ENCODE measurements at regions not wholly inside any gene's neighbourhood (a gene's known extent, or its start where the extent isn't known, plus 50 kb on each side); places are given as distances from the start of the nearest gene placed in this dataset.

DNA sequence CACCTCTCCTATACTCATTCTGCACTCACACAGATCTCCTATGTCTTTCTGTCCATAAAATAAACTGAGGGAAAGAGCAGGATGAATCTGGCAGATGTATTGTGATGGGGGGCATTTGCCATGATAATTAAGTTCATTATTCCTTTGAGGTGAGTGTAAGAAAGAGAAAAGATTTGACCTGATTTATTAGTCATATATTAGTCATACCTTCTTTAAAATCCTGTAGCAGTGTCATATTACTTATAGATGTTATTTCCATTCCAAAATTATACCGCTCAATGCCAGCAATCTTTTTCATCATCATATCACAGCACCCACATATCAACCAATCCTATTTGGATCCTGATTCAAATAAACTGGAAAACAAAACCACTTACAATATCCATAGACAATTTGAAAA, 733.3 kb upstream of the SLC35B3 start:
- no peak for DNase-seq (ENCODE audit: extremely low read depth, low read depth)
- TF ChIP-seq, protein P1, sequence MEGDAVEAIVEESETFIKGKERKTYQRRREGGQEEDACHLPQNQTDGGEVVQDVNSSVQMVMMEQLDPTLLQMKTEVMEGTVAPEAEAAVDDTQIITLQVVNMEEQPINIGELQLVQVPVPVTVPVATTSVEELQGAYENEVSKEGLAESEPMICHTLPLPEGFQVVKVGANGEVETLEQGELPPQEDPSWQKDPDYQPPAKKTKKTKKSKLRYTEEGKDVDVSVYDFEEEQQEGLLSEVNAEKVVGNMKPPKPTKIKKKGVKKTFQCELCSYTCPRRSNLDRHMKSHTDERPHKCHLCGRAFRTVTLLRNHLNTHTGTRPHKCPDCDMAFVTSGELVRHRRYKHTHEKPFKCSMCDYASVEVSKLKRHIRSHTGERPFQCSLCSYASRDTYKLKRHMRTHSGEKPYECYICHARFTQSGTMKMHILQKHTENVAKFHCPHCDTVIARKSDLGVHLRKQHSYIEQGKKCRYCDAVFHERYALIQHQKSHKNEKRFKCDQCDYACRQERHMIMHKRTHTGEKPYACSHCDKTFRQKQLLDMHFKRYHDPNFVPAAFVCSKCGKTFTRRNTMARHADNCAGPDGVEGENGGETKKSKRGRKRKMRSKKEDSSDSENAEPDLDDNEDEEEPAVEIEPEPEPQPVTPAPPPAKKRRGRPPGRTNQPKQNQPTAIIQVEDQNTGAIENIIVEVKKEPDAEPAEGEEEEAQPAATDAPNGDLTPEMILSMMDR (IDR thresholded peaks at IDR 0.05; ENCODE audit: low read depth, low read length, missing control alignments) = no peak
- no peak overlapping the region for H3K4me3 ChIP-seq (replicated peaks; ENCODE audit: low read depth, low read length)

DNA sequence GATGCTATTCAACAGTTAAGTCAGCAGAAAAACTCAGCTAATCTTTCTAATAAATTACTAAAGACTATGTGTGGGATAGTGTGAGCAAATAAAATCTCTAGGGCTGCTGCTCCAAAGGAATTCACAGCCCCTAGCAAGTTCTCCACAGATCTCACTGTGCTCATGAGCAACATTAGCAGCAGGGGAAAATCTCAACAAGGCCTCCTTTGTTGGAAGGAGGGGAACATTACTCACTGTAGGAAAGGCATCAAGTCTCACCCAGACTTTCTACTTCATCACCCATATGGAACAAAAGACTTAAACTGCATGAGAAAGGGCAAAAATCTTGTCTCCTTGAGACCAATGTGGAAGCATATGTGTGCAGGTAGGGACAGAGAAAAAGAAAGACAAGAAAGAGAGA, 726.4 kb upstream of the SLC35B3 start:
- H3K4me3 ChIP-seq (replicated peaks; ENCODE audit: low read depth, low read length) = no peak overlapping the region
- TF ChIP-seq, protein P1 (IDR thresholded peaks at IDR 0.05; ENCODE audit: low read depth, low read length, missing control alignments) = no peak
- no peak for DNase-seq (ENCODE audit: extremely low read depth, low read depth)

DNA sequence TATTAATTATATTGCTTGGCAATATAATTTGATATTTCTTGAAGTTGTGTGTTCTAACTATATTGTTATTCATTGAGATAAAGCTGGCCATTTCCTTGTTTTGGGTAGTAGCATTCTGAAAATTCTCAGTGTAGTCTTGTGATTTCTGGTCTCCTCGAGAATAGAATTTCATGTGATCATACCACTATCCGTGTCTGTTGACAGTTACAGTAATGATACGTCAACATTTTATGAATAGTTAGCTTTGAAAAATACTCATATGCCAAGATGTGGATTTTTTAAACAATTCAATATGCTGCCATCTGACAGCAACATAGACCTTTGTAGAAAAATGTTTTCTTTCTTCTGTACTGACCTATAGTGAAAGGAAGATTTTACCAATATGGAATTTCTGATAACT, 723.7 kb upstream of the SLC35B3 start:
- DNase-seq (ENCODE audit: extremely low read depth, low read depth) = no peak
- TF ChIP-seq, protein P1 (IDR thresholded peaks at IDR 0.05; ENCODE audit: low read depth, low read length, missing control alignments) = no peak
- no peak overlapping the region for H3K4me3 ChIP-seq (replicated peaks; ENCODE audit: low read depth, low read length)

DNA sequence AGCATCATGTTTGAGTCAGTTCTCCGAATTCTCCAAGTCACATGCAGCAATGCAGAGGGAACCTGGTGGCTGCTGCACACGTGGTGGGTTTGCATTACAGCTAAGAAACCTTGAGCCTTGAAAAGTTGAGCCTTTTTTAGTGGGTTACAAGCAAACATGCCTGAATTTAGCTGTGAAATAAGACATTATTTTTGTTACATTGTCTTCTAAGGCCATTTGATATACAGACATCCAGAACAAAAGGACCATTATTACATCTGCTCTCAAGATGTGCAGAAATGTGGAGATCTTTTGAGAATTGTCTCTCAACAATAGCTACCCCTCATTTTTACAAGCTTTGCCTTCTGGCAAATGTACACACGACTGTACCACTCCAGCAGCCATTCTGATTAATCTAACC, 720.5 kb upstream of the SLC35B3 start:
- TF ChIP-seq, protein P1 (IDR thresholded peaks at IDR 0.05; ENCODE audit: low read depth, low read length, missing control alignments) = no peak
- H3K4me3 ChIP-seq (replicated peaks; ENCODE audit: low read depth, low read length) = no peak overlapping the region
- DNase-seq (ENCODE audit: extremely low read depth, low read depth) = peak; percentile 12

DNA sequence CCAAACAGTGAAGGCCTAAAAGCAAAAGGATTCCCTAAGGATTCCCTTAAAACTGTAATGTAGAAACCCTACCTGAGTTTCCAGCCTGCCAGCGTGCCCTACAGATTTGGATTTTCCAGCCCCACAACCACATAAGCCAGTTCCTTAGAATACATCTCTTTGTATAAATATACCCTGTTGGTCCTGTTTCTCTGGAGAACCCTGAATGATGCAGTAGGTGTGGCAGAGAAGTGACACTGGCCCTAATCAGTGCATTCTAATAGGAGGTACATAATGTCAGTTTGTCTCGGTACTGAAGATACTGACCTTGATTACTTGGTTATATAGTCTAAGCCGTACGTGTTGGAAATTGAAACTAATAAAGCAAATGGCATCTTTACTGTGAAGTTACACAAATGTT, 707.8 kb upstream of the SLC35B3 start:
- no peak overlapping the region for H3K4me3 ChIP-seq (replicated peaks; ENCODE audit: low read depth, low read length)
- TF ChIP-seq, protein P1 (IDR thresholded peaks at IDR 0.05; ENCODE audit: low read depth, low read length, missing control alignments) = no peak
- no peak for DNase-seq (ENCODE audit: extremely low read depth, low read depth)

DNA sequence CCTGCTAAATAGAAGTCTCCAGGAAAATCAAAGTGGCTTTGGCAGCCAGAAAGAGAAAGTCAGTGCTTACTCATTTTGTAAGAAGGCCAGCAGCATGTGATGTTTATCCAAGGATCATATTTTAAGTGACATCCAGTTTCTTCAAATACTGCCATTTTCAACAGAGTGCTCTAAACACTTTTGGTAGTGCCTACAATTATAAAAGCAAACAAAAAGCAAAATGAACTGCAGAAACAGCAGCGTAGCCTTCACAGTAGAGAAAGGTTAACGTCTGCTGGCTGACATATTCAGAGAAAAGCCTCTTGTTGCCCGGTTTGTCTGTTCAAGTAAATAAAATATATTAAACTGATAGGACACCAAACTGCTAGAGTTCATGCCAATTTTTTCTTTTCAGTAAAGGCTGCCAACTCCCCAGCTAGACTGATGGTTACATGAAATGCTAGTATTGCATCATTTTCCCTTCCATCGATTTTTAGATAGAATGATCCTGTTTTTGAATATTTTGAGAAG, 705.7 kb upstream of the SLC35B3 start:
- no peak overlapping the region for H3K4me3 ChIP-seq (replicated peaks; ENCODE audit: low read depth, low read length)
- DNase-seq (ENCODE audit: extremely low read depth, low read depth) = no peak
- TF ChIP-seq, protein P1 (IDR thresholded peaks at IDR 0.05; ENCODE audit: low read depth, low read length, missing control alignments) = no peak

DNA sequence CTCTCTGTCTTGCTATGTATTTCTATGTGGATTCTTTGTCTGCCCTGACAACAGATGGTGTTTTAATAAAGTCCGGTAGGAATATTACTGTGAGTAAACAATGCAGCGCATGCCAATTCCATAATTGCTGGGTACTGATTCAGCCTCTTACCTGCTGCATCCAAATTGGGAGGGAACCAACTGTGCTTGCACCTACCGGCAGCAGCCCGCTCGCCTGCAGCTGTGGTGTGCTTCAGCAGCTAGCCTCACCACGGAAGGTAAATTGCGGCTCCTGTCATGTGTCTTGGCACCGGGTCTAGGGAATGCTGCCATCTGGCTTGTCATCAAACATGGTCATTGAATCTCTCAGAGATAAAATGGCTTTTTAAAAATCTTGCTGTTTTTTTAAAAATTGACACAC, 704.8 kb upstream of the SLC35B3 start:
- no peak for DNase-seq (ENCODE audit: extremely low read depth, low read depth)
- TF ChIP-seq, protein P1 (IDR thresholded peaks at IDR 0.05; ENCODE audit: low read depth, low read length, missing control alignments) = no peak
- no peak overlapping the region for H3K4me3 ChIP-seq (replicated peaks; ENCODE audit: low read depth, low read length)
